T-helper 22 cell (primary cell): ENCODE measurements at regions not wholly inside any gene's neighbourhood (a gene's known extent, or its start where the extent isn't known, plus 50 kb on each side); places are given as distances from the start of the nearest gene placed in this dataset.
"Not testable (repeated sequence)": the region's sequence is repeated elsewhere in the genome, so short reads cannot be mapped to it uniquely, and the experiment has no call there.

Experiments
- DNase-seq: peaks from one replicate; pipeline ENCODE4 v3.0.0-alpha.2; 2020; ENCODE audit warnings: low read depth

DNA sequence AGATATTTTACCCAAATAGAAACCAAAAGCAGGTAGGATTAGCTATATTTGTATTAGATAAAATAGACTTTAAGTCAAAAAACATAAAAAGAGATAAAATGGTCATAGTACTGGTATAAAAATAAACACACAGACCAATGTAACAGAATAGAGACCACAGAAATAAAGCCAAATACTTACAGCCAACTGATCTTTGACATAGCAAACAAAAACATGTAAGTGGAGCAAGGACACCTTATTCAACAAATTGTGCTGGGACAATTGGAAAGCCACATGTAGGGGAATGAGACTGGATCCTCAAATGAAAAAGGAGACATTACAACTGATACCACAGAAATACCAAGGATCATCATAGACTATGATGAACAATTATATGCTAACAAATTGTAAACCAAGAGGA is 94.5 kb upstream of the SIRPG start:
- DNase-seq = no peak

DNA sequence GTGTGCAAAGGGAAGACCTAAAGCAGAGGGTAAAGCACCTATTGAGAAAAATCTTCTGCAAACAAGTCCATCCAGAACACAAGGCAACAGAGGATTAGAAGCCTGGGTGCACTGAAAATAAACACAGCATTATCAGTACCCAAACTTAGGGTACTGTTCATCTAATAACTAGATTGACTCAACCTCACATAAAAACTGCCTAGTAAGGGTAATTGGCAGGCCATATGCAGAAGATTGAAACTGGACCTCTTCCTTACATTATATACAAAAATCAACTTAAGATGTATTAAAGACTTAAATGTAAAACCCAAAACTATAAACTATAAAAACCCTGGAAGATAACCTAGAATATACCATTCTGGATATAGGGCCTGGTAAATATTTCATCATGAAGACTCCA is 91.2 kb upstream of the SIRPG start:
- DNase-seq = no peak

DNA sequence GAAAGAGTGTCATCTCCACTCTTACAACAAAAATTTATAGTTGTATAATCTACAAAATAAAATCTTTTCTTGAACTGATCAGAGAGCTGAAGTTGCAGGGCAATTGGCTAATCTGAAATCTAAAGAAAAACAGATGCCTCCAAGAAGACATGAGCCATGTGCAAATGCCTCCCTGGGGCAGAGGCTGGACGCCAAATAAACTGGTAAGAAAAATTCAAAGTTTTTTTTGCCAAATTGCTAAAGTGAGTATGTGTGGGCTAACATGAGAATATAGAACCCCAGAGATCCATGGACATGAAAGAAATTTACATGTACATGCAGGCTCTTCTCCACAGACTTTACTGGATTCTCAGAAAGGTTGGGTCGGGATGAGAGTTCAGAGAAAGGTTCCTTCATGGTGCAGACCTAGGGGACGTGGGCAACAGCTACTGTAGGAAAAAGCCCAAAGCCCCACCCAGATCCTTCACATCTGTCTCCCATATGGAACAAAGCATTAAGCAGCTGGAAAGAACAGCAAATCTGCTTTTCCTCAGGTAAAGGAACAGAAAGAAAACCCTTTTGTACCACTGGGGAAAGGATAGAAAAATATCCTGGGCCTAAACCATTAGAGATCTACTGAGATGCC is 90.5 kb upstream of the SIRPG start:
- no peak for DNase-seq

DNA sequence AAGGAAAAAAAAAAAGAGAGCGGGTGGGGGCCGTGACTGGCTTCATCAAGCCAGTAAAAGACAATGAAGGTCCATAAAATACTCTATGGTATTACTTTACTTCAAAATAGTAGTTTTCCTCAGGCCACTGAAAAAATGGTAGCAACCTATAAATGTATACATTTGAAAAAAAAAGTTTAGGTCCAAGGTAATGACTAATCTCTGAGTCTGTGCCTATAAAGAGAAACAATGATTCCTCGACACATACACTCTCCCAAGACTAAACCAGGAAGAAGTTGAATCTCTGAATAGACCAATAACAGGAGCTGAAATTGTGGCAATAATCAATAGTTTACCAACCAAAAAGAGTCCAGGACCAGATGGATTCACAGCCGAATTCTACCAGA is 84.5 kb upstream of the SIRPG start:
- DNase-seq = not testable (repeated sequence)

DNA sequence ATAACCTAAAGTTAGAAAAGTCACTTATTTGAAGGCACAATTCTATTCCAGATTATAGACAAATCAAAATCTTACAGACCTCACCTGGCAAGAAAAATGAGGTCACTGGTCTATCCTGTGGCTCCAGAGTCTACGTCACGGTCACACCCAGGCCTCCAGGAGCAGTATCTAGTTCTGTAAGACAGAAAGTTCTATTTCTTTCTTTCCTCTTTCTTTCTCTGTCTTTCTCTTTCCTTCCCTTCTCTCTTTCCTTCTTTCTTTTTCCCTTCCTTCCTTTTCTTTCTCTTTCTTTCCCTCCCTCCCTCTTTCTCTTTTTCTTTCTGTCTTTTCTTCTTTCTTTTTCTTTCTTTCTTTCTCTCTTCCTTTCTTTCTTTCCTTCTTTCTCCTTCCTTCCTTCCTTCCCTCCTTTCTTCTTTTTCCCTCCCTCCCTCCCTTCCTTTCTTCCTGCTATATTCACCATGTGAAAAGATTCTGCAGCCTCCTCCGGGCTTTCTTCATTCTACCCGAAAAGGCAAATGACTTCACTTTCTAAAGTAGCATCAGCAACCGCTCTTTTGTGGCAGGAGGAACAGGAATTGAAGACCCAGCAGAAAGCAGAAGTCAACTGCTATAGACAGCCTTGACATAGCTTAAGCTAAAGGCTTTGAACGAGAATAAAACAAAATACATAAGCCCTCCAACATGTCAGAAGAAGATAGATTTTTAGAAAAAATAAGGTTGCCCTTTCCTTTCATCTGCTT is 83.9 kb upstream of the SIRPG start:
- DNase-seq = no peak

DNA sequence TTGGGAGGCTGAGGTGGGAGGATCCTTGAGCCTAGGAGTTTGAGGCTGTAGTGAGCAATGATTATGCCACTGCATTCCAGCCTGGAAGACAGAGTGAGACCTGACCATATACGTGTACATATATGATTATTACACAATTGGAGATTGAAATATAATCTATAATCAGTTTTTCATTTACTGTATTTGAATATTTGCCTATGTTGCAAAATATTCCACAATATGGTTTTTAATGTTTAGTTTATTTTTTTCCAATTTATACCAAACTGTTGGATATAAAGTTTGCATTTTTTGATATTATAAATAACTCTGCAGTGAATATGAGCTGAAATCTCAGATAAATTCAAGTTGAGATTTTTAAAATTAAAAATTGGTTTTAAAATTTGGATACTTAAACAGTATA is 79.6 kb upstream of the SIRPG start:
- DNase-seq = no peak

DNA sequence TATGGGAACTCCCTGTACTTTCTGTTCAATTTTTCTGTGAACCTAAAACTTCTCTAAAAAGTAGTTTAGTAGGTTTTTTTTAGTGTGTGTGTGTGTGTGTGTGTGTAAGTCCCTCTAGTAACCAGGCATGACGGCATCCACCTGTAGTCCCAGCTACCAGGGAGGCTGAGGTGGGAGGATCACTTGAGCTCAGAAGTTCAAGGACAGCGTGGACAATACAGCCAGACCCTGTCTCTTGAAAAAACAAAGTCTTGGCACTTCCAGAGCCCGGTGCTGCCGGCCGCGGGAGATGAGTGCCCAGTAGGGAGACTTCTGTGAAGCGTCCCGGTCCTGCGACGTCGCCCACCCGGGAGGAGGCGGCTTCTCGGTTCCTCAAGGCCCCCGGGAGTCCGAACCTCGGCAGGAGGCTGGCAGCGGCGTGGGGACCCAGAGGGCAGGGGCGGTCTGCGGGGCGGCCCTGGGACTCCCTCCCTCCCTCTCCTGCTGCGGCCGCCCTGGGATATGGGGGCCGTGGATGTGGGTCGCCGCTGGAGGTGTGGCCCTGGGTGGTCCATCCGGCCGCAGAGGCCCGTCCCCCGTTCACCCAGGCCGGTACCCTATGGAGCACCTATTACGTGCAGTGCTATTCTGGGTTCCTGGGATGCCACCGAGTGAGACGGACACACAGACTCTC is 78.0 kb upstream of the SIRPG start:
- no peak for DNase-seq

DNA sequence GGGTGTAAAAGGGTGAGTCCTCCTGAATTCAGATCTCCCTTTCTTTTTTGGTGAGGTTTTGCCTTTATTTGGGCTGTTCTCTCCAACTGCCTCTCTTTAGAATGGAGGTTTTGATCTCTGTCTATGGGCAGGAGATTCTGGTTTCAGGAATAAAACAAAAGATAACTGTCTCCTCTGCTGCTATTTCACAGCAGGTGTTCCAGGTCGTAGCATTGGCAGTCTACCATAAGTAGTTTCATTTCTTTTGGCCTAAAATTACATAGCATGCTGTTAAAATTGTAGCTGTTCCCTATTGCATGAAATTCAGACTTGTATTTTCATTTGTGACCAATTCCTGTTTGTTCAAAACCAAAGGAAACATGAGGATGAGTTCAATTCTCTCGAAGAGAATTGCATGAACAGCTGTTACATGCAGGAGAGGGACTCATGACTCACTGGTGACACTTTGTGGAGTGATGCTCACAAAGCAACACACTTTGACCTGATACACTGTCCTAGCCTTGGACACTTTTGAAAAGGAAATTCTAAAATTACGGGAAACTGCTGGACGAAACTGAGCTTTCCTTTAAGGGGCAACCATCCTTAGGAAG is 76.8 kb upstream of the SIRPG start:
- DNase-seq = no peak

DNA sequence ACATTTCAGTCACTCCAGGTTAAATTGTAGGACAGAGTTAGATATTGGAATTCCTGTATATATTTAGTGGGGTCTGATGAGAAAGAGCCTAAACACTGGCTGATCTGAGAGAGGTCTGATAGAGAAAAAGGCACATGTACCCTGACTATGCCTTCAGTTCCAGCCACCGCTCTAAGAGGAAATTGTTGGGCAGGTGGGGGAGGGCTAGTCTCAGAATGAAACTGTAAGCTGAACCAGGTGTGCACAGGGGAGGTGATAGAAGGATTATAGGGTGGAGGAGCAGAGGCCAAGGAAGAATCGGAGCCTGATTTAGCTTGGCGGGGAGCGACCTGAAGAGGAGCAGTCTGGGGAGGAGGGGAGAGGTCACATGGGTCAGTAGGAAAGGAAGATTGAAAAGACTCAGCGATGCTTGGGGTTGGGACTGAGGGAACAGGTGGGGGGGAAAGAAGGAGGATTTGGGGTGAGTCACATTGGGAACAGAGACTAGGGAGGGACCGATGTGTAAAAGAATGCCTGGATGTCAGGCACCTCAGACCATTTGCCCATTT is 74.3 kb upstream of the SIRPG start:
- not testable (repeated sequence) for DNase-seq

- not testable (repeated sequence) for DNase-seq
Observed at GRCh38 chr20:1730981-1731711, 73.6 kb upstream of the SIRPG start.

DNA sequence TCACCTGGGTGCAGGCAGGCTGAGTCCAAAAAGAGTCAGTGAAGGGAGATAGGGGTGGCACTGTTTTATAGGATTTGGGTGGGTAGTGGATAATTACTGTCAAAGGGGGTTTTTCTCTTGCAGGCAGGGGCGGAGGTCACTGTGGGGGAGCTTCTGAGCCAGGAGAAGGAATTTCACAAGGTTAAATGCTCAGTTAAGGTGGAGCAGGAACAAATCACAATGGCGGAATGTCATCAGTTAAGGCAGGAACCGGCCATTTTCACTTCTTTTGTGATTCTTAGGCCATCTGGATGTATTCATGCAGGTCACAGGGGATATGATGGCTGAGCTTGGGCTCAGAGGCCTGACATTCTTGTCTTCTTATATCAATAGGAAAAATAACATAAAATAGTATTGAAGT is 69.7 kb upstream of the SIRPG start:
- not testable (repeated sequence) for DNase-seq

GRCh38 chr20:1724901-1725300 is 67.3 kb upstream of the SIRPG start:
- DNase-seq = no peak

DNA sequence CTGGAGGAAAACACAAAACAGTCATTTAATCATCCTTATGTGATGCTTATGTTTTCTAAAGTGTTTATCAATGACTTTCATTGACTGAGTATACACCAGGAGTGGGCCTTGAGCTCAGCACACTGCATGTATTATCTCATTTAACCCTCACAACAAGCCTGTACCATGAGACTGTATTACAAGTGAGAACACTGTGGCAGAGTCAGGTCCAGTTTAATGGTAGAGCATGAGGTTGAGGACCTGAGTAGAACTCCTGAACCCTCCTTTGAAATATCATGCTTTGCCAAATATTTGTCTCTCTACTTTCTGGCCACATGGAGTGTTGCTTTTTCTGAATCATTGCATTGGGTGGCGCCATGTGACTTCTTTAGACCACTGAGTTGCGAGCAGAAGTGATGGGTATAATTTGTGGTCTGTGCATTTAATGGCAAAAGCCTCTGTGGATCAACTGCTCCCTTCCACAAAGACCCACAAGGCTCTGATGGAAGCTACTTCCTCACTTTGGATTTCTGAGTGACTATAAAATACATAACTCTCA is 65.0 kb upstream of the SIRPG start:
- DNase-seq = no peak

GRCh38 chr20:1721687-1722512 is 64.3 kb upstream of the SIRPG start:
- no peak for DNase-seq

- DNase-seq = no peak
Observed at GRCh38 chr20:1720845-1721475, 63.4 kb upstream of the SIRPG start.

- no peak for DNase-seq
Observed at GRCh38 chr20:1720226-1720625, 62.6 kb upstream of the SIRPG start.

- no peak for DNase-seq
Observed at GRCh38 chr20:1718604-1719384, 61.2 kb upstream of the SIRPG start.

GRCh38 chr20:1712634-1713624 is 55.4 kb upstream of the SIRPG start:
- DNase-seq = no peak
